SK-N-SH (cell line): ENCODE measurements at regions not wholly inside any gene's neighbourhood (a gene's known extent, or its start where the extent isn't known, plus 50 kb on each side); places are given as distances from the start of the nearest gene placed in this dataset.

Experiments
- CHD2 ChIP-seq: fragments of 150-350 bp; IDR thresholded peaks from 2 replicates; pipeline ENCODE4 v1.6.1; 2018; ENCODE audit warnings: low read length; ENCODE audit not compliant: partially characterized antibody
- TF ChIP-seq, protein P1 (sequence below): fragments of 200-600 bp; sonication (generic); IDR thresholded peaks from 2 replicates; pipeline ENCODE4 v1.6.1; 2017; ENCODE audit warnings: antibody characterized with exemption, mild to moderate bottlenecking, moderate library complexity
- TF ChIP-seq, protein P2 (sequence below): IDR thresholded peaks from 2 replicates; pipeline ENCODE4 v1.4.0; 2012; ENCODE audit warnings: low read depth
- TF ChIP-seq, protein P3 (sequence below): IDR thresholded peaks from 2 replicates; pipeline ENCODE4; 2012

DNA sequence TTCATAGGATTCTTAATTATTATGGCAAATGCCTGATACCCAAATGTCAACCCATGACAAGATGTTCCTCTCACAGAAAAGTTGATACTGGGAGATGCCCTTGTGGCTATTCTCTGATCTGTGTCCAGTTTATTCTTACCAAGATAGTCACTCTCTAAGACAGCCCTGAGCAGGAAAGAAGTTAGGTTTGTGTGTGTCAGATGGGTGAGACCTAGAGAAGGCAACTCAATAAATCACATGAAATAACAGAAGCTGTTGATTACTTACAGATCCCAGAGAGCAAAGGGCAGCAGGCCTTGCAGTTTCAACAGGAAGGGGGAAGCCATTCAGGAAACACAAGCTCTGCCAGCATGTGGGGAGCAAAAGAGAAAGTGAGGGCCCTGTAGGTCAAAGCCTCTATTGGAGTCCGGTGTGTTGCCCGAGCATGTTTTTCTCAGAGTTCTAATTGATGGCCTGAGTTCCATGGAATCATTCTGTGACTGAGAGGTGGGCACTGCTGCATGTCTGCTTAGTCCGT is 1193.7 kb upstream of the CDH18 start:
- TF ChIP-seq, protein P1, sequence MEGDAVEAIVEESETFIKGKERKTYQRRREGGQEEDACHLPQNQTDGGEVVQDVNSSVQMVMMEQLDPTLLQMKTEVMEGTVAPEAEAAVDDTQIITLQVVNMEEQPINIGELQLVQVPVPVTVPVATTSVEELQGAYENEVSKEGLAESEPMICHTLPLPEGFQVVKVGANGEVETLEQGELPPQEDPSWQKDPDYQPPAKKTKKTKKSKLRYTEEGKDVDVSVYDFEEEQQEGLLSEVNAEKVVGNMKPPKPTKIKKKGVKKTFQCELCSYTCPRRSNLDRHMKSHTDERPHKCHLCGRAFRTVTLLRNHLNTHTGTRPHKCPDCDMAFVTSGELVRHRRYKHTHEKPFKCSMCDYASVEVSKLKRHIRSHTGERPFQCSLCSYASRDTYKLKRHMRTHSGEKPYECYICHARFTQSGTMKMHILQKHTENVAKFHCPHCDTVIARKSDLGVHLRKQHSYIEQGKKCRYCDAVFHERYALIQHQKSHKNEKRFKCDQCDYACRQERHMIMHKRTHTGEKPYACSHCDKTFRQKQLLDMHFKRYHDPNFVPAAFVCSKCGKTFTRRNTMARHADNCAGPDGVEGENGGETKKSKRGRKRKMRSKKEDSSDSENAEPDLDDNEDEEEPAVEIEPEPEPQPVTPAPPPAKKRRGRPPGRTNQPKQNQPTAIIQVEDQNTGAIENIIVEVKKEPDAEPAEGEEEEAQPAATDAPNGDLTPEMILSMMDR = no peak
- TF ChIP-seq, protein P2, sequence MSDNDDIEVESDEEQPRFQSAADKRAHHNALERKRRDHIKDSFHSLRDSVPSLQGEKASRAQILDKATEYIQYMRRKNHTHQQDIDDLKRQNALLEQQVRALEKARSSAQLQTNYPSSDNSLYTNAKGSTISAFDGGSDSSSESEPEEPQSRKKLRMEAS = no peak
- TF ChIP-seq CHD2 = no peak
- TF ChIP-seq, protein P3, sequence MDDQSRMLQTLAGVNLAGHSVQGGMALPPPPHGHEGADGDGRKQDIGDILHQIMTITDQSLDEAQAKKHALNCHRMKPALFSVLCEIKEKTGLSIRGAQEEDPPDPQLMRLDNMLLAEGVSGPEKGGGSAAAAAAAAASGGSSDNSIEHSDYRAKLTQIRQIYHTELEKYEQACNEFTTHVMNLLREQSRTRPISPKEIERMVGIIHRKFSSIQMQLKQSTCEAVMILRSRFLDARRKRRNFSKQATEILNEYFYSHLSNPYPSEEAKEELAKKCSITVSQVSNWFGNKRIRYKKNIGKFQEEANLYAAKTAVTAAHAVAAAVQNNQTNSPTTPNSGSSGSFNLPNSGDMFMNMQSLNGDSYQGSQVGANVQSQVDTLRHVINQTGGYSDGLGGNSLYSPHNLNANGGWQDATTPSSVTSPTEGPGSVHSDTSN = no peak
